ENCODE measurements at regions not wholly inside any gene's neighbourhood (a gene's known extent, or its start where the extent isn't known, plus 50 kb on each side); places are given as distances from the start of the nearest gene placed in this dataset.

- peak; percentile 43 for TF ChIP-seq CTCF (IDR thresholded peaks at IDR 0.05; ENCODE audit: borderline replicate concordance, extremely low read depth, low read length, poor library complexity, severe bottlenecking)
- no peak for TF ChIP-seq EZH2 (IDR thresholded peaks at IDR 0.05; ENCODE audit: borderline replicate concordance, low read depth, low read length, severe bottlenecking)
Observed at GRCh38 chr6:62891065-62891647, 320.1 kb upstream of the FKBP1C start.
